ENCODE measurements at regions not wholly inside any gene's neighbourhood (a gene's known extent, or its start where the extent isn't known, plus 50 kb on each side); places are given as distances from the start of the nearest gene placed in this dataset.
"Not testable (repeated sequence)": the region's sequence is repeated elsewhere in the genome, so short reads cannot be mapped to it uniquely, and the experiment has no call there.

GRCh38 chr5:42989190-42989589 is 50.9 kb downstream of the ANXA2R start:
- no peak for DNase-seq (ENCODE audit: insufficient read length, low spot score)
- no peak for FAIRE-seq

- DNase-seq (ENCODE audit: insufficient read length, low spot score) (no peak), FAIRE-seq (no peak)
These were observed 51.6 kb downstream of the ANXA2R start for GRCh38 chr5:42988568-42988967.

GRCh38 chr5:42985129-42986037 is 54.7 kb downstream of the ANXA2R start:
- no peak for DNase-seq (ENCODE audit: insufficient read length, low spot score)
- no peak for FAIRE-seq

- FAIRE-seq (no peak), DNase-seq (ENCODE audit: insufficient read length, low spot score) (no peak)
These were observed 55.8 kb downstream of the ANXA2R start for GRCh38 chr5:42984307-42984706.

GRCh38 chr5:42982107-42982622 is 58.0 kb downstream of the ANXA2R start:
- no peak for DNase-seq (ENCODE audit: insufficient read length, low spot score)

GRCh38 chr5:42981417-42982106 is 58.6 kb downstream of the ANXA2R start:
- DNase-seq (ENCODE audit: insufficient read length, low spot score); FAIRE-seq: not testable (repeated sequence)

More at GRCh38 chr5:42982107-42982622, 58.0 kb downstream of the ANXA2R start:
- no peak for FAIRE-seq

DNA sequence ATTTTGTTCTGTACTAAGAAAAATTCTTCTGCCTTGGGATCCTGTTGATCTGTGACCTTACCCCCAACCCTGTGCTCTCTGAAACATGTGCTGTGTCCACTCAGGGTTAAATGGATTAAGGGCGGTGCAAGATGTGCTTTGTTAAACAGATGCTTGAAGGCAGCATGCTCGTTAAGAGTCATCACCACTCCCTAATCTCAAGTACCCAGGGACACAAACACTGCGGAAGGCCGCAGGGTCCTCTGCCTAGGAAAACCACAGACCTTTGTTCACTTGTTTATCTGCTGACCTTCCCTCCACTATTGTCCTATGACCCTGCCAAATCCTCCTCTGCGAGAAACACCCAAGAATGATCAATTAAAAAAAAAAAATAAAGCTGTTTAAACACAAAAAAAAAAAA is 59.1 kb downstream of the ANXA2R start:
- FAIRE-seq; DNase-seq (ENCODE audit: insufficient read length, low spot score): not testable (repeated sequence)

DNA sequence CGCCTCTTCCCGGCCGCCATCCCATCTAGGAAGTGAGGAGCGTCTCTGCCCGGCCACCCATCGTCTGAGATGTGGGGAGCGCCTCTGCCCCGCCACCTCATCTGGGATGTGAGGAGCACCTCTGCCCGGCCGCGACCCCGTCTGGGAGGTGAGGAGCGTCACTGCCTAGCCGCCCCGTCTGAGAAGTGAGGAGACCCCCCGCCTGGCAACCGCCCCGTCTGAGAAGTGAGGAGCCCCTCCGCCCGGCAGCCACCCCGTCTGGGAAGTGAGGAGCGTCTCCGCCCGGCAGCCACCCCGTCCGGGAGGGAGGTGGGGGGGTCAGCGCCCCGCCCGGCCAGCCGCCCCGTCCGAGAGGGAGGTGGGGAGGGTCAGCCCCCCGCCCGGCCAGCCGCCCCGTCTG is 59.7 kb downstream of the ANXA2R start:
- not testable (repeated sequence) for DNase-seq (ENCODE audit: insufficient read length, low spot score); FAIRE-seq

DNA sequence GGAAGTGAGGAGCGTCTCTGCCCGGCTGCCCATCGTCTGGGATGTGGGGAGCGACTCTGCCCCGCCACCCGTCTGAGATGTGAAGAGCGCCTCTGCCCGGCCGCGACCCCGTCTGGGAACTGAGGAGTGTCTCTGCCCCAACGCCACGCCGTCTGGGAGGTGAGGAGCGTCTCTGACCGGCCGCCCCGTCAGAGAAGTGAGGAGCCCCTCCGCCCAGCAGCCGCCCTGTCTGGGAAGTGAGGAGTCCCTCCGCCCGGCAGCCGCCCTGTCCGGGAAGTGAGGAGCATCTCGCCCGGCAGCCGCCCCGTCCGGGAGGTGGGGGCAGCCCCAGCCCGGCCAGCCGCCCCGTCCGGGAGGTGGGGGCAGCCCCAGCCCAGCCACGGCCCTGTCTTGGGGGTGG is 60.9 kb downstream of the ANXA2R start:
- FAIRE-seq = not testable (repeated sequence)

DNA sequence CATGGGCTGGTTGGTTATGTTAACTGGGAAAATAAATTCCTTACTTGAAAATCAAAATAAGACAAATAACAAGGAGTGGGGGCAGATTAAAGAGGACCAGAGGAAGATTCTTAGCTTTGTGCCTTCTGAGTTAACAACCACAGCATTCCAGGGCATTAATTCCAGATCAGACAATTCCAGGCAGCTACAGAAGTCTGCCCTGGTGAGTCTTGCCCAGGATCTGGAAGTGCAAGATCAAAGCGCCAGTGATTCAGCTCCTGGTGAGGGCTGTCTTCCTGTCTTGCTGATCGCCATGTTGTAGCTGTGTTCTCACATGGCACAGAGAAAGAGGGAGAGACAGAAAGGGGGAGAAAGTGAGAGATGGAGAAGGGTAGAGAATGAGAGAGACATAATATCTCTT is 65.6 kb downstream of the ANXA2R start:
- DNase-seq (ENCODE audit: insufficient read length, low spot score) (no peak), FAIRE-seq (no peak)

More for the DNA sequence above, 60.9 kb downstream of the ANXA2R start:
- DNase-seq (ENCODE audit: insufficient read length, low spot score) = not testable (repeated sequence)

GRCh38 chr5:42970636-42971559 is 69.2 kb downstream of the ANXA2R start:
- FAIRE-seq = no peak

GRCh38 chr5:42965934-42966333 is 74.2 kb downstream of the ANXA2R start:
- FAIRE-seq = no peak
- no peak for DNase-seq (ENCODE audit: insufficient read length, low spot score)

More at GRCh38 chr5:42970636-42971559, 69.2 kb downstream of the ANXA2R start:
- DNase-seq (ENCODE audit: insufficient read length, low spot score) = no peak

DNA sequence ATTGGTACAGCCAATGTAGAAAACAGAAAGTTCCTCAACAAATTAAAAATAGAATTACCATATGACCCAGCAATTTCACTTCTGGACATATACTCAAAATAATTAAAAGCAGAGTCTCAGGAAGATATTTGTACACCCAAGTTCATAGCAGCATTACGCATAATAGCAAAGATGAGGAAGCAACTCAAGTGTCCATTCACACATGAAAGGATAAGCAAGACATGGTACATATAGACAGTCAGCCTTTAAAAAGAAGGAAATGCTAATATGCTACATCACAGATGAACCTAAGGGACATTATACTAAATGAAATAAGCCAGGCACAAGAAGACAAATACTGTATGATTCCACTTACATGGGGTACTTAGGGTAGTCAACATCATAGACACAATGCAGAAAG is 76.7 kb downstream of the ANXA2R start:
- FAIRE-seq = no peak
- DNase-seq (ENCODE audit: insufficient read length, low spot score) = no peak

GRCh38 chr5:42962124-42962523 is 78.0 kb downstream of the ANXA2R start:
- FAIRE-seq (no peak), DNase-seq (ENCODE audit: insufficient read length, low spot score) (no peak)

DNA sequence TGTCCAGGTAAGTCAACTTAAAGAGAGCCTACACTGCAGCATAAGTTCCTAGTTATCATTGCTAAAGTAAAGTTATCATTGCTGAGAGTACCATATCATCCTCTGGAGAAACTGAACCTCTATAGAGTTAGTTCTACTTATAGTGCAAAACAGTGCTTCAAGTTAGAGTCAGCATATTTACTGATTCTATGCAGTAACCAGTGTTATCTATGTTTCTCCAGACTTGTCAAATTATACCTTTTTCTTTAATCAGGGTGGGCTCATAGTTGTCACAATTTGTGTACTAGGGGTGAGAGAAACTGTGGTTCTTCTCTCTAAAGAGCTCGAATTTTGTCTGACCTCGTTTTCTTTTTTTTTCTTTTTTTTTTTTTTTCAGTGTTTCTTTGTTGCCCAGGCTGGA is 79.6 kb downstream of the ANXA2R start:
- no peak for FAIRE-seq
- DNase-seq (ENCODE audit: insufficient read length, low spot score) = no peak

DNA sequence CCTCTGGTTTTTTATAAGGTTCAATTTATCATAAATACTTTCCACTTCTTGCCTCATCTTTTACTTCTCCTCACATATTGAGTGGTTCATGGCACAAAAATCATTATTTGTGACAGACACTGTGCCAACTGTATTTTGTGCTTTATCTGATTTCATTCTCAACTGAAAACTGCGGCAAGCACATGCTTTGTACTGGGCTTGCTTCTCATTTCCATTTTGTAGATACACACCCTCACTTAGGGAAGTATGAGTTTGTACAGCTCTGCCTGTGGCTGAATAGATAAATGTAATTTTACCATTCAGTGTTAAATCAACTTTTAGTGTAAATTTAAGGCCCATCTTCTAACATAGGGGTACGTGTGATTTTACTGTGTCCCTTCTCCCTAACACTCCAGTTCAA is 83.6 kb downstream of the ANXA2R start:
- FAIRE-seq = no peak

GRCh38 chr5:42953041-42953440 is 87.1 kb downstream of the ANXA2R start:
- FAIRE-seq (no peak), DNase-seq (ENCODE audit: insufficient read length, low spot score) (no peak)

More for the DNA sequence above, 83.6 kb downstream of the ANXA2R start:
- DNase-seq (ENCODE audit: insufficient read length, low spot score) = no peak

- DNase-seq (ENCODE audit: insufficient read length, low spot score) = no peak
- no peak for FAIRE-seq
These were observed 87.5 kb downstream of the ANXA2R start for GRCh38 chr5:42952578-42952974.

- peak; percentile 76 for FAIRE-seq
- DNase-seq (ENCODE audit: insufficient read length, low spot score) = peak; percentile 26
These were observed 88.8 kb downstream of the ANXA2R start for GRCh38 chr5:42951293-42951840.

Data from GM19239 (cell line).